Spleen (tissue), 11 donors: ENCODE measurements at regions not wholly inside any gene's neighbourhood (a gene's known extent, or its start where the extent isn't known, plus 50 kb on each side); places are given as distances from the start of the nearest gene placed in this dataset.

Experiments
- DNase-seq: peaks from one replicate; pipeline ENCODE4 v3.0.0-alpha.2; 2020
- H3K27ac ChIP-seq, 8 donors: fragments of 200-600 bp; sonication (generic) in 7 of 8; 1 replicate in 4 of 8; 2 replicates in 4 of 8; pipeline versions ENCODE4 v1.5.0 to v1.8.0; 2016 to 2021; ENCODE audit warnings: inconsistent platforms in 4 of 8, mild to moderate bottlenecking in 4 of 8, moderate library complexity in 1 of 8
- H3K27me3 ChIP-seq, 7 donors: fragments of 200-600 bp; sonication (generic) in 6 of 7; replicated peaks in 1 of 7; 1 replicate in 4 of 7; 2 replicates in 3 of 7; pipeline versions ENCODE4 v1.5.0 to v1.8.0; 2016 to 2021; ENCODE audit warnings: inconsistent platforms in 3 of 7, mild to moderate bottlenecking in 1 of 7
- H3K36me3 ChIP-seq, 6 donors: fragments of 200-600 bp; sonication (generic) in 5 of 6; 1 replicate in 4 of 6; 2 replicates in 2 of 6; pipeline versions ENCODE4 v1.5.0 to v1.8.0; 2016 to 2021; ENCODE audit warnings: inconsistent platforms in 2 of 6
- H3K4me1 ChIP-seq, 6 donors: fragments of 200-600 bp; sonication (generic) in 5 of 6; 1 replicate in 3 of 6; 2 replicates in 3 of 6; pipeline versions ENCODE4 v1.5.0 to v1.8.0; 2016 to 2021; ENCODE audit warnings: inconsistent platforms in 3 of 6
- H3K4me3 ChIP-seq, 8 donors: fragments of 200-600 bp; sonication (generic) in 7 of 8; 1 replicate in 4 of 8; 2 replicates in 4 of 8; pipeline versions ENCODE4 v1.5.0 to v1.8.0; 2016 to 2021; ENCODE audit warnings: inconsistent platforms in 4 of 8, mild to moderate bottlenecking in 4 of 8, moderate library complexity in 2 of 8
- H3K9me3 ChIP-seq, 8 donors: fragments of 200-600 bp; sonication (generic) in 7 of 8; 1 replicate in 4 of 8; 2 replicates in 4 of 8; pipeline versions ENCODE4 v1.5.0 to v1.8.0; 2016 to 2021; ENCODE audit warnings: inconsistent platforms in 4 of 8
- CTCF ChIP-seq, 11 experiments: fragments of 200-600 bp in 7 of 11; fragments of 450-650 bp in 4 of 11; sonication (generic) in 4 of 11; IDR thresholded peaks in 8 of 11; conservative IDR thresholded peaks in 3 of 11; 1 replicate in 7 of 11; 2 replicates in 4 of 11; pipeline versions ENCODE4 v1.4.0 to v1.8.0; 2016 to 2021; ENCODE audit warnings: antibody characterized with exemption in 11 of 11, inconsistent platforms in 4 of 11, mild to moderate bottlenecking in 1 of 11
- POLR2A ChIP-seq, 3 donors: fragments of 450-650 bp; IDR thresholded peaks; one replicate each; pipeline ENCODE4 v1.5.1; 2017; ENCODE audit warnings: antibody characterized with exemption in 3 of 3, mild to moderate bottlenecking in 1 of 3
- POLR2AphosphoS5 ChIP-seq, 3 donors: sonication (generic); formaldehyde crosslinking; IDR thresholded peaks; one replicate each; pipeline ENCODE4 v1.5.1; 2017; ENCODE audit warnings: antibody characterized with exemption in 3 of 3
- WGBS, 5 donors: extraction: QIAGEN DNeasy Blood & Tissue Kit in 3 of 5; methylation state at CpG; one replicate each; pipeline versions ENCODE4 v1.1.5 to v1.1.7; 2013 to 2018; 5-methylcytosine and 5-hydroxymethylcytosine counted together
- intact Hi-C: fragments of 100-400 bp; cut with DNase I; formaldehyde crosslinking; loops from one replicate; pipeline ENCODE4 v1.15.0; 2023; ENCODE audit warnings: low total_unique reads
- donor health status: healthy with polysubstance abuse.
- donor health status: DM: no; HTN: no; CAD: no; lungs with moderate emphysema.
- donor health status: DM: no; HTN: no; CAD: no.
- donor health status: Bipolar disorder and iron deficiency.
- donor health status: healthy.
- donor health status: DM: no; HTN: no; CAD: no.
- donor health status: DM: yes; HTN: yes; CAD: no.

- no peaks in the 10 kb centered on the region for H3K4me1 ChIP-seq
- TF ChIP-seq POLR2AphosphoS5 (IDR thresholded peaks at IDR 0.05) (no peak), POLR2A (IDR thresholded peaks at IDR 0.05) (no peak), CTCF (IDR thresholded peaks at IDR 0.05 in 8 of 11, conservative IDR thresholded peaks at IDR 0.05 in 3 of 11) (no peak)
- DNase-seq = no peak
- intact Hi-C loops = no loop called here
- no peak overlapping the region for H3K27ac ChIP-seq
- H3K36me3 ChIP-seq = no peaks in the 10 kb centered on the region
- no peak overlapping the region for H3K4me3 ChIP-seq
- 65 to 81% (median 77%) methylated on average over 2 of the region's 2 CpGs for WGBS, 5 donors
- H3K27me3 ChIP-seq = no peaks in the 10 kb centered on the region
- peaks cover 0 to 8% (median under 1%) of the 10 kb centered on the region in 8 donors for H3K9me3 ChIP-seq
Measured at GRCh38 chr4:114177628-114178027, 198.2 kb upstream of the ARSJ start.

GRCh38 chr4:114178392-114178791, 198.9 kb upstream of the ARSJ start:
- WGBS, 5 donors = 32 to 62% (median 49%) methylated on average over 1 of the region's 1 CpG
- Histone ChIP-seq H3K36me3 (no peaks in the 10 kb centered on the region), H3K4me3 (no peak overlapping the region), H3K27ac (no peak overlapping the region), H3K4me1 (no peaks in the 10 kb centered on the region), H3K9me3 (peaks cover 0 to 15% (median 3%) of the 10 kb centered on the region in 8 donors), H3K27me3 (no peaks in the 10 kb centered on the region)
- no peak for DNase-seq
- TF ChIP-seq POLR2AphosphoS5 (IDR thresholded peaks at IDR 0.05) (no peak), POLR2A (IDR thresholded peaks at IDR 0.05) (no peak), CTCF (IDR thresholded peaks at IDR 0.05 in 8 of 11, conservative IDR thresholded peaks at IDR 0.05 in 3 of 11) (no peak)
- intact Hi-C loops = no loop called here

GRCh38 chr4:114180481-114180880, 201.0 kb upstream of the ARSJ start:
- Histone ChIP-seq H3K4me3 (no peak overlapping the region), H3K27me3 (no peaks in the 10 kb centered on the region), H3K4me1 (no peaks in the 10 kb centered on the region), H3K9me3 (peaks cover 0 to 17% (median 3%) of the 10 kb centered on the region in 8 donors), H3K36me3 (no peaks in the 10 kb centered on the region), H3K27ac (no peak overlapping the region)
- WGBS, 5 donors = 31 to 43% (median 41%) methylated on average over 6 of the region's 6 CpGs
- intact Hi-C loops = no loop called here
- peak in 6 of 11 experiments; percentile 8 to 55 (median 26) for TF ChIP-seq CTCF (IDR thresholded peaks at IDR 0.05 in 8 of 11, conservative IDR thresholded peaks at IDR 0.05 in 3 of 11)
- no peak for TF ChIP-seq POLR2AphosphoS5 (IDR thresholded peaks at IDR 0.05)
- DNase-seq = no peak

- TF ChIP-seq POLR2A (IDR thresholded peaks at IDR 0.05) (no peak), CTCF (IDR thresholded peaks at IDR 0.05 in 8 of 11, conservative IDR thresholded peaks at IDR 0.05 in 3 of 11) (no peak), POLR2AphosphoS5 (IDR thresholded peaks at IDR 0.05) (no peak)
- no peaks in the 10 kb centered on the region for H3K27me3 ChIP-seq
- no peak overlapping the region for H3K4me3 ChIP-seq
- intact Hi-C loops = no loop called here
- H3K27ac ChIP-seq = no peak overlapping the region
- DNase-seq = no peak
- no peaks in the 10 kb centered on the region for H3K4me1 ChIP-seq
- H3K9me3 ChIP-seq = peaks cover 0 to 17% (median 3%) of the 10 kb centered on the region in 8 donors
- 75 to 90% (median 83%) methylated on average over 3 of the region's 3 CpGs for WGBS, 5 donors
- no peaks in the 10 kb centered on the region for H3K36me3 ChIP-seq
Measured at GRCh38 chr4:114184901-114185300, 205.5 kb upstream of the ARSJ start.
